Tibial nerve (tissue), 4 donors: ENCODE measurements at regions not wholly inside any gene's neighbourhood (a gene's known extent, or its start where the extent isn't known, plus 50 kb on each side); places are given as distances from the start of the nearest gene placed in this dataset.

Experiments
- DNase-seq, 2 donors: peaks; one replicate each; pipeline ENCODE4 v3.0.0-alpha.2; 2019; ENCODE audit warnings: low spot score in 2 of 2
- H3K27ac ChIP-seq, 4 donors: fragments of 200-600 bp; sonication (generic) in 3 of 4; one replicate each; pipeline ENCODE4 v1.5.1; 2017 to 2019; ENCODE audit warnings: mild to moderate bottlenecking in 1 of 4
- H3K27me3 ChIP-seq, 2 donors: fragments of 200-600 bp; sonication (generic) in 1 of 2; one replicate each; pipeline versions ENCODE4 v1.5.1 to v1.6.0; 2017 to 2019
- H3K36me3 ChIP-seq, 3 donors: fragments of 200-600 bp; sonication (generic); one replicate each; pipeline ENCODE4 v1.5.1; 2018 to 2019
- H3K4me1 ChIP-seq, 4 donors: fragments of 200-600 bp; sonication (generic) in 3 of 4; one replicate each; pipeline ENCODE4 v1.5.1; 2017 to 2019
- H3K4me3 ChIP-seq, 4 donors: fragments of 200-600 bp; sonication (generic) in 3 of 4; one replicate each; pipeline ENCODE4 v1.5.1; 2017 to 2019; ENCODE audit warnings: mild to moderate bottlenecking in 1 of 4, moderate library complexity in 1 of 4
- H3K9me3 ChIP-seq, 4 donors: fragments of 200-600 bp; sonication (generic) in 3 of 4; one replicate each; pipeline ENCODE4 v1.5.1; 2017 to 2019
- CTCF ChIP-seq, 5 experiments: fragments of 200-600 bp in 3 of 5; fragments of 450-650 bp in 2 of 5; sonication (generic) in 3 of 5; IDR thresholded peaks; one replicate each; pipeline ENCODE4 v1.5.1; 2016 to 2019; ENCODE audit warnings: antibody characterized with exemption in 5 of 5, mild to moderate bottlenecking in 3 of 5, moderate library complexity in 2 of 5
- EP300 ChIP-seq, 2 donors: sonication (generic); formaldehyde crosslinking; IDR thresholded peaks; one replicate each; pipeline ENCODE4 v1.6.1; 2017; ENCODE audit warnings: antibody characterized with exemption in 2 of 2, mild to moderate bottlenecking in 1 of 2
- POLR2A ChIP-seq, 2 donors: fragments of 450-650 bp; IDR thresholded peaks; one replicate each; pipeline ENCODE4 v1.6.1; 2017; ENCODE audit warnings: antibody characterized with exemption in 2 of 2, mild to moderate bottlenecking in 2 of 2, moderate library complexity in 2 of 2
- WGBS, 2 donors: methylation state at CpG; one replicate each; pipeline ENCODE4 v1.1.5; 2018; 5-methylcytosine and 5-hydroxymethylcytosine counted together

- peak; percentile 29 to 37 for DNase-seq
- no peaks in the 10 kb centered on the region for H3K36me3 ChIP-seq
- H3K4me3 ChIP-seq: no peak overlapping the region
- H3K27me3 ChIP-seq: no peaks in the 10 kb centered on the region
- H3K4me1 ChIP-seq: peaks cover 0 to 25% (median 5%) of the 10 kb centered on the region in 4 donors
- H3K9me3 ChIP-seq: no peaks in the 10 kb centered on the region
- peak overlapping the region in 1 of 4 donors; percentile 32 for H3K27ac ChIP-seq
- WGBS, 2 donors: 79 to 83% methylated on average over 18 of the region's 18 CpGs
- no peak for TF ChIP-seq EP300 (IDR thresholded peaks at IDR 0.05)
Observed at GRCh38 chr18:6557057-6557769, 142.5 kb upstream of the L3MBTL4 start.

- Histone ChIP-seq H3K27ac (peak overlapping the region in 1 of 4 donors; percentile 32), H3K36me3 (no peaks in the 10 kb centered on the region), H3K9me3 (no peaks in the 10 kb centered on the region), H3K4me3 (no peak overlapping the region), H3K4me1 (peaks cover 0 to 25% (median 5%) of the 10 kb centered on the region in 4 donors), H3K27me3 (no peaks in the 10 kb centered on the region)
- TF ChIP-seq EP300 (IDR thresholded peaks at IDR 0.05): no peak
- TF ChIP-seq POLR2A (IDR thresholded peaks at IDR 0.05): no peak
- TF ChIP-seq CTCF (IDR thresholded peaks at IDR 0.05): no peak
- 66 to 68% methylated on average over 8 of the region's 8 CpGs for WGBS, 2 donors
- DNase-seq: no peak
Observed at GRCh38 chr18:6557770-6558248, 143.1 kb upstream of the L3MBTL4 start.

GRCh38 chr18:6558446-6559156 is 143.9 kb upstream of the L3MBTL4 start:
- TF ChIP-seq POLR2A (IDR thresholded peaks at IDR 0.05) (no peak), CTCF (IDR thresholded peaks at IDR 0.05) (no peak), EP300 (IDR thresholded peaks at IDR 0.05) (no peak)
- Histone ChIP-seq H3K36me3 (no peaks in the 10 kb centered on the region), H3K4me1 (peaks cover 0 to 25% (median 5%) of the 10 kb centered on the region in 4 donors), H3K4me3 (no peak overlapping the region), H3K27ac (peak overlapping the region in 2 of 4 donors; percentile 32 to 38), H3K27me3 (no peaks in the 10 kb centered on the region), H3K9me3 (no peaks in the 10 kb centered on the region)
- 32 to 43% methylated on average over 7 of the region's 7 CpGs for WGBS, 2 donors
- DNase-seq: no peak

GRCh38 chr18:6559296-6559695 is 144.6 kb upstream of the L3MBTL4 start:
- peaks cover 0 to 25% (median 5%) of the 10 kb centered on the region in 4 donors for H3K4me1 ChIP-seq
- no peaks in the 10 kb centered on the region for H3K9me3 ChIP-seq
- no peaks in the 10 kb centered on the region for H3K36me3 ChIP-seq
- TF ChIP-seq POLR2A (IDR thresholded peaks at IDR 0.05) (no peak), EP300 (IDR thresholded peaks at IDR 0.05) (no peak), CTCF (IDR thresholded peaks at IDR 0.05) (no peak)
- WGBS, 2 donors: 32 to 35% methylated on average over 1 of the region's 1 CpG
- H3K4me3 ChIP-seq: no peak overlapping the region
- peak overlapping the region in 2 of 4 donors; percentile 32 to 38 for H3K27ac ChIP-seq
- no peaks in the 10 kb centered on the region for H3K27me3 ChIP-seq
- no peak for DNase-seq

GRCh38 chr18:6561016-6561415 is 146.3 kb upstream of the L3MBTL4 start:
- DNase-seq: no peak
- no peaks in the 10 kb centered on the region for H3K9me3 ChIP-seq
- WGBS, 2 donors: 83 to 87% methylated on average over 9 of the region's 9 CpGs

More at GRCh38 chr18:6561016-6561415, 146.3 kb upstream of the L3MBTL4 start:
- no peaks in the 10 kb centered on the region for H3K27me3 ChIP-seq
- TF ChIP-seq CTCF (IDR thresholded peaks at IDR 0.05): no peak
- no peak for TF ChIP-seq POLR2A (IDR thresholded peaks at IDR 0.05)
- no peak for TF ChIP-seq EP300 (IDR thresholded peaks at IDR 0.05)
- H3K36me3 ChIP-seq: no peaks in the 10 kb centered on the region
- no peak overlapping the region for H3K27ac ChIP-seq
- peaks cover 0 to 25% (median 5%) of the 10 kb centered on the region in 4 donors for H3K4me1 ChIP-seq
- no peak overlapping the region for H3K4me3 ChIP-seq
